ENCODE measurements at regions not wholly inside any gene's neighbourhood (a gene's known extent, or its start where the extent isn't known, plus 50 kb on each side); places are given as distances from the start of the nearest gene placed in this dataset.

GRCh38 chr15:61689067-61689466 lies 371.2 kb downstream of the VPS13C start:
- TF ChIP-seq CTCF (IDR thresholded peaks at IDR 0.05) (no peak), ZFX (IDR thresholded peaks at IDR 0.05; ENCODE audit: borderline replicate concordance) (no peak)
